ENCODE measurements at regions not wholly inside any gene's neighbourhood (a gene's known extent, or its start where the extent isn't known, plus 50 kb on each side); places are given as distances from the start of the nearest gene placed in this dataset.
"Not testable (repeated sequence)": the region's sequence is repeated elsewhere in the genome, so short reads cannot be mapped to it uniquely, and the experiment has no call there.

DNA sequence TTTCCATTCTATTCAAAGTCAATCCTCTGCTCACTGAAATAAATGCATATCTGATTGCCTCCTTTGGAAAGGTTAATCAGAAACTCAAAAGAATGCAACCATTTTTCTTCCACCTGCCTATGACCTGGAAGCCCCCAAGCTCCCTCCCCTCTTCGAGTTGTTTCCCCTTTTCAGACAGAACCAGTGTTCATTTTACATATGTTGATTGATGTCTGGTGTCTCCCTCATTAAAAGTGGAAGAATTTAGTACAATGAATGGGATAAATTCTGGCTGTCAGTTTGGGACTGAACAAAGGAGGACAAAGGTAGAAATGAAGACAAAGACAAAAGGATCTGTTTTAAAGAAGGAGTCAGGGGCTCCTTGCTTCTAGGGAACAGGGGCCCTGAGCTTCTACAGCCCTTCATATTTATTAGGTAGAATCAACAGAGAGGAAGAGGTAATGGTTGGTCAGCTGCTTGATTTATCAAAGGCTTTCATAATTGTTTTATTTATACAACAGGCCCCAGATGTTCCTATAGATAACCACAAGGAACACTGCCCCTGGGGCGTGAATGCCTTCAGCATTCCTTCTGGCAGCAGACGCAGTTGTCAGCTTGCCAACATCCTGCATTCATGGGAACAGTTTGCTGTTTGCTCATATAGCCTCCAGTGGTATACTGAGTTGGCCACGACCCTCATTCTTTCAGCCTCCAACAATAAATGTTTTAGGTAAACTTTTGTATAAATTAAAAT, 949.8 kb upstream of the LRATD1 start:
- no peak overlapping the region for H3K4me3 ChIP-seq (ENCODE audit: low read depth, low read length)
- TF ChIP-seq, protein P1, sequence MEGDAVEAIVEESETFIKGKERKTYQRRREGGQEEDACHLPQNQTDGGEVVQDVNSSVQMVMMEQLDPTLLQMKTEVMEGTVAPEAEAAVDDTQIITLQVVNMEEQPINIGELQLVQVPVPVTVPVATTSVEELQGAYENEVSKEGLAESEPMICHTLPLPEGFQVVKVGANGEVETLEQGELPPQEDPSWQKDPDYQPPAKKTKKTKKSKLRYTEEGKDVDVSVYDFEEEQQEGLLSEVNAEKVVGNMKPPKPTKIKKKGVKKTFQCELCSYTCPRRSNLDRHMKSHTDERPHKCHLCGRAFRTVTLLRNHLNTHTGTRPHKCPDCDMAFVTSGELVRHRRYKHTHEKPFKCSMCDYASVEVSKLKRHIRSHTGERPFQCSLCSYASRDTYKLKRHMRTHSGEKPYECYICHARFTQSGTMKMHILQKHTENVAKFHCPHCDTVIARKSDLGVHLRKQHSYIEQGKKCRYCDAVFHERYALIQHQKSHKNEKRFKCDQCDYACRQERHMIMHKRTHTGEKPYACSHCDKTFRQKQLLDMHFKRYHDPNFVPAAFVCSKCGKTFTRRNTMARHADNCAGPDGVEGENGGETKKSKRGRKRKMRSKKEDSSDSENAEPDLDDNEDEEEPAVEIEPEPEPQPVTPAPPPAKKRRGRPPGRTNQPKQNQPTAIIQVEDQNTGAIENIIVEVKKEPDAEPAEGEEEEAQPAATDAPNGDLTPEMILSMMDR (IDR thresholded peaks at IDR 0.05; ENCODE audit: low read depth, low read length) = no peak

DNA sequence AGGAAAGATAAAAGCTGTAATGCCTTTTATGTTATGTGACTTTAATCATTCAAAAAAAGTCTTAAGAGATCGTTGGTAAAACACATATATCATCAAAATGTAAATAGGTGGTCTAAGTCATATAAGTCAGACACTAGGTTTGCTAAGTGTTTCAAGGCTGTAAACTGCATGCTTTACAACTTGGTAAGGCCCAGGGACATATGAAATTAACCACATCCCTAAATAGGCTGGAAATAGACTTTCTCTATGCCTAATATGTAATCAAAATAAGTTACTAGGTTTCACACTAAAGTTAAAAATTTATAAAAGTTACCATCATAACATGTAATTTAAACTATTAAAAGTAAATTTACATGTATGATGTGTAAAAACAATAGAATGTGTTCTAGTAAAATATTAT, 946.3 kb upstream of the LRATD1 start:
- TF ChIP-seq, protein P1 (IDR thresholded peaks at IDR 0.05; ENCODE audit: low read depth, low read length) = no peak
- H3K4me3 ChIP-seq (ENCODE audit: low read depth, low read length) = no peak overlapping the region

DNA sequence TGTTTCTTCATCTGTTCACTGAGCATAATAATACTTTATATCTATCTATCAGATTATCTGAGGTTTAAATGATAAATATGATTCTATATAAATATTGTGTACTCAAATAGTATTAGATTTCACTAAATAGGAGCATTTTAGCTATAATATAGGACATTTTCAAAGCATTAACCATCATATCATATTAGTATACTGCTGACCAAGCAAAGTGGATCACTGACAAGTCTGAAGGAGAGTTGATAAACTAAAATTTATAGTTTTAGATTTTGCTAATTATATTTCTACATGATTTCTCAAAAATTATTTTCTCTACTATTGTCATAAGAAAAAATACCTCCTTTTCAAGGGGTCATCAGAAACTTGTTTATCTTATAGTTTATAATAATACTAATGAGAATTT, 937.8 kb upstream of the LRATD1 start:
- H3K4me3 ChIP-seq (ENCODE audit: low read depth, low read length) = no peak overlapping the region
- TF ChIP-seq, protein P1 (IDR thresholded peaks at IDR 0.05; ENCODE audit: low read depth, low read length) = no peak

DNA sequence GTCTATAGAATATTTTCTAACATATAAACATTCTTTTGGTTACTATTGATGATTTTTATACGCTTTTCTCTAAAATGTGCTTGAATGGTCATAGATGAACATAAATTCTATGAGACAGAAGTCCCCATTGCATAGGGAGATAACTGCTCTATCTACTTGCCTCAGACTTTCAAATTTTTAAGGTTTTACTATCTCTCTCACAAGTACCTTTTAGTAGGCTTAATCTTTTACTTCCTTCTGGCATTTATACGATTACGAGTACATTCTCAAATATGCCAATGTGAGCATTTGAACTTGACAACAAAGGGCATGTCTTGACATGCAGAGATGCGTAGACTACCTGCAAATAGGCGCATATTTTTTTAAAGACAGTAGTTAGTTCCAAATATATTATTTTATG, 935.9 kb upstream of the LRATD1 start:
- H3K4me3 ChIP-seq (ENCODE audit: low read depth, low read length) = no peak overlapping the region
- TF ChIP-seq, protein P1 (IDR thresholded peaks at IDR 0.05; ENCODE audit: low read depth, low read length) = no peak

DNA sequence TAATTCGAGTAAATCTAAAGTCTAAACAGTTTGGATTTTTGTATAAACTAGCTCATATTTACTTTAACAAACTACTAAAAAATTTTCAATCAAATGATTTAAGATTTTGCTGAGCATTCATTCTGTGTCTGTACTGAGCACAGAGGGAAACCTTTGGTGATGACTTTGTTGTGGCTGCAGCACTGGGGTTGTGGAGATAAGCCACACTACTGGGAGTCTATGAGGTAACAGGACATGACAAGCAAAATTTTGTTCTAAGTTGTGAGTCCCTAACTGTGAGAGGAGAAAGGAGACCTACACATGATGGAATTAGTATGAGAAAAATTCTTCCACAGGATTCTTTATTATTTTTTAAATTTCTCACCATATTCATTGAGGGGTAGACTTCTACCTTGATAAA, 933.7 kb upstream of the LRATD1 start:
- no peak overlapping the region for H3K4me3 ChIP-seq (ENCODE audit: low read depth, low read length)
- TF ChIP-seq, protein P1 (IDR thresholded peaks at IDR 0.05; ENCODE audit: low read depth, low read length) = no peak

DNA sequence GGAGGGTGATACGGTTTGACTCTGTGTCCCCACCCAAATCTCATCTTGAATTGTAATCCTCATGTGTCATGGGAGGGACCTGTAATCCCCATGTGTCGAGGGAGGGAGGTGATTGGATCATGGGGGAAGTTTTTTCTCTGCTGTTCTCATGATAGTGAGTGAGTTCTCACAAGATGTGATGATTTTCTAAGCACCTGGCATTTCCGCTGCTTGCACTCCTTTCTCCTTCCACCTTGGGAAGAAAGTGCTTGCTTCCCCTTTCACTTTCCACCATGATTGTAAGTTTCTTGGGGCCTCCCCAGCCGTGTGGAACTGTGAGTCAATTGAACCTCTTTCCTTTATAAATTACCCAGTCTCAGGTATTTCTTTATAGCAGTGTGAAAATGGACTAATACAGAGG, 932.6 kb upstream of the LRATD1 start:
- H3K4me3 ChIP-seq (ENCODE audit: low read depth, low read length) = not testable (repeated sequence)

DNA sequence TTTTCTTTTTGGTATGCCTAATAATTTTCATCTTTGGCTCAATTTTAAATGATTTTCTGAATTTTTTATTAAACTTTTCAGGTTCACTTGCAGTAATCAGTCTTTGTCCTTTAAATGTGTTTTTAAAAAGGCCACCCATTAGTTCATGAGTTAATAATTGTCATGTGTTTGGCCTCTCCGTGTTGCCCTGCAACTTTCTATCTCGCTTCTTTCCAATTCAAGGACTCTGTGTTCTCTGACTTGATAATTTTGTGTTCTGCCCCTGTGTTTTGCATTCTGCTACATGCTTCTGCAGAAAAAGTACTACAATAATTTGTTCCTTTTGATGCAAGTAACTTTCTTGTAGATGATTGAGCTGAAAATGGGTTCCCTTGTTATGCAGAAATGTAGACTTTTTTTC, 921.4 kb upstream of the LRATD1 start:
- TF ChIP-seq, protein P1 (IDR thresholded peaks at IDR 0.05; ENCODE audit: low read depth, low read length) = no peak
- no peak overlapping the region for H3K4me3 ChIP-seq (ENCODE audit: low read depth, low read length)

DNA sequence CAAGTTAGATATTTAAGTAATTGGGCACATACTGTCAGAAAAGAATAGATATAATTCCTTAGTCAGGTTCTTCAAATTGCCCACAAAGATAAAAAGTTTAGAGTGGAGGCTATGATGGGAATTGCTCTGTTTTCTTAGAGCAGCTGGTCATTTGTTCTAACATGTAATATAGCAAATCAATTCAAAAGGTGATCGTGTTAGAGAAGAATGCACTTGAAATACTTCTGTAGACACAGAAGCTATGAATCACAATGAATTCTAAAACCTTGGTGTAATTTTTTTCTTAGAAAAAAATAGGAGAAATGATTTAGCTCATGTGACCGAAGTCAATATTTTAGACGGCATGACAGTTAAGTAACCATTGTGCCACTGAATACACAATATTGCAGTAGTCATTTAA, 918.1 kb upstream of the LRATD1 start:
- TF ChIP-seq, protein P1 (IDR thresholded peaks at IDR 0.05; ENCODE audit: low read depth, low read length) = no peak
- H3K4me3 ChIP-seq (ENCODE audit: low read depth, low read length) = no peak overlapping the region
